AML-193 (cell line): ENCODE measurements at regions not wholly inside any gene's neighbourhood (a gene's known extent, or its start where the extent isn't known, plus 50 kb on each side); places are given as distances from the start of the nearest gene placed in this dataset.

Experiments used
- DNase-seq, 2 experiments: peaks; one replicate each; lab custom pipeline; 2025; lab: John Stamatoyannopoulos, UW

DNA sequence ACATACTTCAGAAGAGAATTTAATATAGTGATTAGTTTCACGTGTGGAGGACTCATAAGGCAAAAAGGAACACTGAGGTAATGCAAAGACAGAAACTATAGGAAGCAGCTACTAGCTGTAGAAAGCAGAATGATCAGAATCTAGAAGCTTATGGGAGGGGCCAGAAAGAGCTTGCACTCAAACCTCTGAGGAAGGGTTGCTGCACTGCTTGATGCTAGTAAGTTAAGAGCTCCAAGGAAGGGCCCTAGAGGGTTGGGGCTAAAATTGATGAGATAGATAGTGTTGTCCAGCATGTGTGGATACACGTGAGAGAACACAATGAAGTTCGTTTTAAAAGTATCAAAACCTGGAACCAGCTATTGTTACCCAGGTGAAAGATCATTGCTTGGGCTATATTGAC, 311.1 kb downstream of the SLC6A15 start:
- no peak for DNase-seq

DNA sequence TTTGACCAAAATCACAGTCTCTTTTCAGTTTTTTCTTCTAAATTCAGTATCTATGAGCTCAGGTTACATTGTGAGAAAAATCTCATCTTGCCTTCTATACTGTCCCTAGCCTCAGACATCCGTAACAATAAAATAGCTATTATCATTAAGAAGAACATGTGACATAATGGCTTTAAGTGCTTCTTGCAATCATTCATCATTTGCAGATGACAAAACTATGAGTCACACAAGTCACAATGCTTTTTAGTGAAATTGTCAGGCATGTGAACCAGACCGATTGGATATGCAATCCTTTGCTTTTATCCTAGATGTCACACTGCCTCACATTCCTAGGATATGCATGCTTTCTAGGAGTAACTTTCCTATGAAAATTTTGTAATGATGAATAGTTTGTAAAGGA, 313.1 kb downstream of the SLC6A15 start:
- no peak for DNase-seq

GRCh38 chr12:84596266-84596665, 316.3 kb downstream of the SLC6A15 start:
- DNase-seq, result no peak

DNA sequence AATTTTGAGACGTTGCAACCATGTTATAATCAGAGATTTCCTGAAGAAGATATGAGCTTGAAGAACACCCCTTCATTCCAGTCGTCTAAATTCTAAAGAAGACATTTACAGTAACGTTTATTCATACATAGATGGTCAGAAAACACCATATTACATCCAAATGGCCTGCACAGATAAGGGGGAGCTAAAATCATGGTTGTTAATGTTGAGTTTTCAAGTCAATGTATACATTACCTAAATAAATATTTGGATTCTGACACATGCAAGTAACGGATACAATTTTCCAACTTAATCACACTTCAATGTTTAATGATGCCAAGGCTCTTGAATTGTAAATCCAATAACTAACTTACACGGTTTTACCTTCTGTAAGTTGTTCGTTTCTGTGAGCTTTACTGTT, 318.4 kb downstream of the SLC6A15 start:
- no peak for DNase-seq

DNA sequence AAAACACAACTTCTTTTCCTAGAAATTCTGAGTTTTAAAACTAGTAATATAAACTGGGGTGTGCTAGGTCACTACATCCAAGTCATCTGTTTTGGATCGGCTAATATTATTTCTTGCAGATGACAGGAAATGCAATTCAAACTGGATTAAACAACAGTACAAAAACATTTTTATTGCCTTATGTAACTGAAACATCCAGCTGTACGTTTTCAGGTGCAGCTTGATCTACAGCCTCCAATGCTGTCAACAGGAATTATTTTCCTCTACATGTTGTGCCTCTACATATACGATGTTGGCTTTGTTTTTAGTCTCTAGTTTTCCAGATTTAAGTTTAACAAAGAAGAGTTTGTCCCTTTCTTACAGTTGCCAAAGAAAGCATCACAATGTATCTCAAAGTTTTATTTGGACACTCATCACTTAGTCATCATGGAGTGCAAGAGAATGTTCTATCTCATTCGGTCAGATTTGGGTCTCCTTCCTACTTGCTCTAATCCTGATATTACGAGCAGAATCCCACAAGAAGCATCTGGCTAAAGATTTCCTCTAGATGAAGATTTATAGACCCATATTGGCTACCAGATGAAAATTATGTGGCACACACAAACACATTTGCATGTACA, 326.7 kb downstream of the SLC6A15 start:
- DNase-seq, result no peak

DNA sequence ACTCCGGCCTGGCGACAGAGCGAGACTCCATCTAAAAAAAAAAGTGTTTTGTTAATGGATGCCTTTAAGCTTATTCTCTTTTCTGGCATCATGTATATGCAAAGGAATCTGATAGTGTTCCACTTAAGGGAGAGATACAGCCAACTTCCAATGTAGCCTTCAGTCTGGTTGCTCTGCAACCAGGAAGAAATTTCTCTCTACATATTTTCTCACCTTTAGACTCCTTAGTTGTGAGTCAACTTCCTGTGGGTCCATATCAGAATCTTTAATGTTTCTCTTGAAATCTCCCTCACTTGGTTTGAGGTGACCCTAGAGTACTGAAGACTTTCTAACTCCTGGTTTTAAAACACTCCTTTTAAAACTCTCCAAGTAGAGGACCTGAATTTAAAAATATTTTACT, 340.4 kb downstream of the SLC6A15 start:
- no peak for DNase-seq

- DNase-seq, result no peak
Observed at GRCh38 chr12:84562331-84562730, 350.3 kb downstream of the SLC6A15 start.

DNA sequence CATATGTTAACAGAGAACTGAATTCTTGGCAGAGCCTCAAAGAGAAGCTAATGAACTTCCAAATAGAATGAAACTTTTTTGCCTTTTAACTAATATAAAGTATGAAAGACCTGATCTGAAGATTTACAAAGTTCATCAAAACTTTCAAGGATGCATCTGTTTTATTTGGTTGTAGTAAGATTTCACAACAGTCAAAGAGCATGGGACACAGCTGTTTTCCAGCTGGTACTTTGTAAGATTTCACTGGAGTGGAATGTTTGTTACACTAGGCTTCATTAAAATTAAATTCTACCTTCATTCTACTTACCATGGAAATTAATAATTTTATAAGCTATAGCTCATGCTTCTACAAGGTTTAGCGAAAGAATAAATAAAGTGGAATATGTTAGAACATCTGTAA, 351.2 kb downstream of the SLC6A15 start:
- DNase-seq, result no peak

DNA sequence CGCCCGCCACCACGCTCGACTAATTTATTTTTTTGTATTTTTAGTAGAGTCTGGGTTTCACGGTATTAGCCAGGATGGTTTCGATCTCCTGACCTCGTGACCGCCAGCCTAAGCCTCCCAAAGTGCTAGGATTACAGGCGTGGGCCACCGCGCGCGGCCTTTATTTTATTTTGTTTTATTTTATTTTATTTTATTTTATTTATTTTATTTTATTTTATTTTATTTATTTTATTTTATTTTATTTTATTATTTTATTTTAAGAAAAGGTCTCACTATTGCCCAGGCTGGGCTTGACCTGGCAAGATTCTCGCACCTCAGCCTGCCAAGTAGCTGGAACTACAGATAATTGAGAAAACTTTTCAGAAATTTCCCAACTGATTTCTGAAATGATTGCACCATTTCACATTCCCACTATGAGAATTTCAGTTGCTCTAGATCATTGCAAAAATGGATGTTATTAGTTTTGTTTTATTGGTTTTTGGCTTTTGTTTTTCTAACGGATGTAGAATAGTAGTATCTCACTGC, 358.3 kb downstream of the SLC6A15 start:
- DNase-seq, result no peak

- no peak for DNase-seq
Observed at GRCh38 chr12:84553331-84554117, 359.1 kb downstream of the SLC6A15 start.

DNA sequence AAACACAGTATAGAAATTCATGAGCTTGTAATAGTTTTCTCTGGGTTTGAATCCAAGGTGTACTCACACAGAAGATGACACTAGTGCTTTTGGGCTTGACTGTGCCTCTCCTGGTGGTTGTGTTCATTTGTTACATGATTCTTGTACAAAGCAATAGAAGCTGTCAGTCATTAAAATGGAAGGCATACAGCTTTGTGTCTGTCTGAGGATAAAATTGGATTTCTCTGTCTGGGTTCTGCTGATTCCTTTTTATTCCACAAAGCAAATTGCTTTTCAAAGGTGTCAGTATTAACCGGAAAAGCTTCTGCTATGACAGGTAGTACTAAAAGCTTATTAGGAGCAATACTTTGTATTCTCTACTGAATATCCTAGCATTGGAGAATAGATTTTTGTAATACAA, 361.2 kb downstream of the SLC6A15 start:
- DNase-seq, result no peak

- DNase-seq, result no peak
Observed at GRCh38 chr12:84550518-84550917, 362.1 kb downstream of the SLC6A15 start.

- no peak for DNase-seq
Observed at GRCh38 chr12:84542289-84542688, 370.3 kb downstream of the SLC6A15 start.

- no peak for DNase-seq
Observed at GRCh38 chr12:84537666-84538065, 374.9 kb downstream of the SLC6A15 start.

- no peak for DNase-seq
Observed at GRCh38 chr12:84512751-84513150, 399.8 kb downstream of the SLC6A15 start.

- DNase-seq, result no peak
Observed at GRCh38 chr12:84508851-84509260, 403.7 kb downstream of the SLC6A15 start.

- no peak for DNase-seq
Observed at GRCh38 chr12:84507956-84508850, 404.4 kb downstream of the SLC6A15 start.

GRCh38 chr12:84506282-84506681, 406.3 kb downstream of the SLC6A15 start:
- no peak for DNase-seq

GRCh38 chr12:84502907-84503787, 409.5 kb downstream of the SLC6A15 start:
- peak; percentile 13 to 27 for DNase-seq

DNA sequence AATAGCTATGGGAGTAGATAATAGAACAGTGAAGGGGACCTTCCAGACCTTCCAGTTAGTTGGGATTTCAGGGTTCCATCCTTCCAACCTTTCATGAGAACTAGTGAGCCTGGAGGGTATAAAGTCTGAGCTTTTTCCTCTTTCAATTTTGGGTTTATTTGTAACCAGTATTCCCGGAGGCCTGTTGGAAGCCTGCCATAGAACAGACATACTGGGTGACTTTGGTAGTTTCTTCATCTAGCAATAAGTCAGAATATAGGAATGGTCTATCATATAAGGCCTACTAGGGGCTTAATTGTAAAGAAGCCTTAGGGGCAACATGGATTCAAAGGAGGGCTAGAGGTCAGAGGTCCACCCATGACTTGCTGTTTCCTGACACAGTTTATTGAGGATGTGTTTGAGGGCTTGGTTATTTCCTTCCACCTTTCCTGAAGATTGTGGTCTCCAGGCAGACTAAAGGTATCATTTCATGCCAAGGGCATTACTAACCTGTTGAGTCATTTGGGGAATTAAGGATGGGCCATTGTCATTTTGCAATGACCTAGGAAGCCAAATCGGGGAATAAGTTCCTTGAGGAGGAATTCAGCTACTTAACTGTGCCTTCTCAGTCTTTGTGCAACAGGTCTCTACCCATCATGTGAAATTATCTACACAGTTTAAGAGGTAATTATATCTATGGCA, 410.3 kb downstream of the SLC6A15 start:
- no peak for DNase-seq

DNA sequence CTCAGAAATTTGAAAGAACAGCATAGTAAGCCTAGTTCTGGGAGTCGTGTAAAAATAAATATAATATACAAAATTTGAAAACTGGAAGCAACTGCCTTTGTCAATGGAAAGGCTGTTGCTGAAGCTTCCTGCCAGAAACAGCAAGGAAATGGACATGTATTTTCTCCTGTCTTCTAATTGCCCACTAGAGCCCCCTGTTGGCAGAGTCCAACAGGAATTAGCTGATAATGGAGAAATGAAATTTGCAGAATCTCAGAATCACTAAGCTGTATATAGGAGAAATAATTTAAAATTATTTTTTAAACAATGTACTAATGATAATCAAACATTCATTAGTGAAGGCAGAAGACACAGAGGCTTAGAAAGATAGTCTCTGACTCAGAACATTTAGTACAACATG, 414.8 kb downstream of the SLC6A15 start:
- no peak for DNase-seq
